ENCODE measurements at regions not wholly inside any gene's neighbourhood (a gene's known extent, or its start where the extent isn't known, plus 50 kb on each side); places are given as distances from the start of the nearest gene placed in this dataset.

DNA sequence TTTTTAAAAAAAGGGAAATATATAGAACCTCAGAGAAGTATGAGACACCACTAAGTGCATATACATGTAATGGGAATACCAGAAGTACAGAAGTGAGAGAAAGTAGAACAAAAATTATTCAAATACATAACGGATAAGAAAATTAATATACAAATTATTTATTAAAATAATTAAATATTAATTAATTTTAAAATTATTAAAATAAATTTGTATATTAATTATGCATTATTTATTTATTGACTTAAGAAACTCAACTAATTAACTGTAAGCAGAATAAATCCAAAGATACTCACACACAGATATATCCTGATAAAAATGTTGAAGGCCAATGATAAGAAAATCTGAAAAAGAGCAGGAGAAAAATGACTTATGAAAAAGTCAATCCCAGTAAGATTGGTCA is 1333.5 kb upstream of the CELF2 start:
- 91 to 92% methylated on average over 1 of the region's 1 CpG for WGBS, 2 donors
- Histone ChIP-seq H3K36me3 (no peaks in the 10 kb centered on the region), H3K27me3 (no peaks in the 10 kb centered on the region), H3K9me3 (no peaks in the 10 kb centered on the region), H3K4me3 (replicated peaks in 1 of 3) (no peak overlapping the region), H3K4me1 (no peaks in the 10 kb centered on the region), H3K27ac (no peak overlapping the region)
- intact Hi-C loops (cut with DNase I) = no loop called here
- no peak for DNase-seq
- TF ChIP-seq, protein P1, sequence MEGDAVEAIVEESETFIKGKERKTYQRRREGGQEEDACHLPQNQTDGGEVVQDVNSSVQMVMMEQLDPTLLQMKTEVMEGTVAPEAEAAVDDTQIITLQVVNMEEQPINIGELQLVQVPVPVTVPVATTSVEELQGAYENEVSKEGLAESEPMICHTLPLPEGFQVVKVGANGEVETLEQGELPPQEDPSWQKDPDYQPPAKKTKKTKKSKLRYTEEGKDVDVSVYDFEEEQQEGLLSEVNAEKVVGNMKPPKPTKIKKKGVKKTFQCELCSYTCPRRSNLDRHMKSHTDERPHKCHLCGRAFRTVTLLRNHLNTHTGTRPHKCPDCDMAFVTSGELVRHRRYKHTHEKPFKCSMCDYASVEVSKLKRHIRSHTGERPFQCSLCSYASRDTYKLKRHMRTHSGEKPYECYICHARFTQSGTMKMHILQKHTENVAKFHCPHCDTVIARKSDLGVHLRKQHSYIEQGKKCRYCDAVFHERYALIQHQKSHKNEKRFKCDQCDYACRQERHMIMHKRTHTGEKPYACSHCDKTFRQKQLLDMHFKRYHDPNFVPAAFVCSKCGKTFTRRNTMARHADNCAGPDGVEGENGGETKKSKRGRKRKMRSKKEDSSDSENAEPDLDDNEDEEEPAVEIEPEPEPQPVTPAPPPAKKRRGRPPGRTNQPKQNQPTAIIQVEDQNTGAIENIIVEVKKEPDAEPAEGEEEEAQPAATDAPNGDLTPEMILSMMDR (IDR thresholded peaks at IDR 0.05) = no peak
- TF ChIP-seq POLR2A (IDR thresholded peaks at IDR 0.05) = no peak

DNA sequence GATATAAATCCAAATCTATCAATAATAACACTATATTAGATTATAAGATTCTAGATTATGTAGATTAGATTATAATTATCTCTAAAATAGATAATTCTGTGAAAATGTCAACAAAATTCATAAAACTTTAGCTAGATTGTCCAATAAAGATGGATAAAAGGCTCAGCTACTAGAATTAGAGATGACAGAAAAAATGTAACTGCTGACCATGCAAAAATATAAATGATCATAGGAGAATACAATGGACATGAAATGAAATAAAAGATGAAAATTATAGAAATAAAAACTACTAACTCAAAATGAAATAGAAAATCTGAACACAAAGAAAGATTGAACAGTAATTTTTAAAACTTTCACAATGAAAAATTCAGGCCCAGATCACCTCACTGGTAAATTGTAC is 1332.1 kb upstream of the CELF2 start:
- Histone ChIP-seq H3K36me3 (no peaks in the 10 kb centered on the region), H3K4me1 (no peaks in the 10 kb centered on the region), H3K4me3 (replicated peaks in 1 of 3) (no peak overlapping the region), H3K27me3 (no peaks in the 10 kb centered on the region), H3K9me3 (no peaks in the 10 kb centered on the region), H3K27ac (no peak overlapping the region)
- intact Hi-C loops (cut with DNase I) = no loop called here
- no peak for DNase-seq
- TF ChIP-seq, protein P1 (IDR thresholded peaks at IDR 0.05) = no peak
- TF ChIP-seq POLR2A (IDR thresholded peaks at IDR 0.05) = no peak

DNA sequence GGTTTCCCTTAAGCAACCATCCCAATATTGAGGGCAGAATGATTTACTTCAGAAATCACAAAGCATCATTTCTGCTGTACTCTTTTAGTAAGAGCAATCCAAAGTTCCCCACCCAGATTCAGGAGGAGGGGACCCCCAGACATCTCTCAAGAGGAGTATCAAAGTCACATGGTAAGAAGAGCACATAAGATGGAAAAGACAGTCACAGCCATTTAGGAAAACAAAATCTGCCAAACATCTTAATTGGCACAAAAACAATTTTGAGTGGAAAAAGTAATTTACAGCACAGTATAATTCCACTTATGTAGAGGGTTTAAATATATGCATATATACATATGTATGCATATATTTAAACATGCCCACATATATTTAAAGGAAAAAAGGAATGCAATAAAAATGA is 1329.0 kb upstream of the CELF2 start:
- H3K4me1 ChIP-seq = no peaks in the 10 kb centered on the region
- TF ChIP-seq, protein P1 (IDR thresholded peaks at IDR 0.05) = no peak
- no peak for TF ChIP-seq POLR2A (IDR thresholded peaks at IDR 0.05)
- no peak overlapping the region for H3K27ac ChIP-seq
- H3K4me3 ChIP-seq (replicated peaks in 1 of 3) = no peak overlapping the region
- intact Hi-C loops (cut with DNase I) = no loop called here
- H3K9me3 ChIP-seq = no peaks in the 10 kb centered on the region
- H3K36me3 ChIP-seq = no peaks in the 10 kb centered on the region
- DNase-seq = no peak
- no peaks in the 10 kb centered on the region for H3K27me3 ChIP-seq

DNA sequence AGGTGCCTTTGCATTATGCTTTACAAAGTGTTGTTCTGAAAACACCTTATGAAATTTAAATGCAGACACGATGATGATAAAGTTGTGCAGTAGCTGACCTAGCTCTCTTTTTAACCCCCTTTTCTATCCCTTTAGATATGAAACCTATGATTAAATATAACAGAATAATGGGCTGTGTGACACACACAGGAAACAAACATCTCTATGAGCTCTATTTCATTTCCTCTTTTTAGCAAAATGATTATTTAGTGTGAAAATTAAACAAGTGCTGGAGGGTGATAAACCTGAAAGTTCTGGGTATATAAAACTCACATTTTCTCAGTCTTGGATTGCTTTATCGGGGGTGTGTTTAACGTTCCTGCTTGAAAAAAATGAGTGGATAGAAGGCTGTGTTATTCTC is 1310.5 kb upstream of the CELF2 start:
- intact Hi-C loops (cut with DNase I) = no loop called here

DNA sequence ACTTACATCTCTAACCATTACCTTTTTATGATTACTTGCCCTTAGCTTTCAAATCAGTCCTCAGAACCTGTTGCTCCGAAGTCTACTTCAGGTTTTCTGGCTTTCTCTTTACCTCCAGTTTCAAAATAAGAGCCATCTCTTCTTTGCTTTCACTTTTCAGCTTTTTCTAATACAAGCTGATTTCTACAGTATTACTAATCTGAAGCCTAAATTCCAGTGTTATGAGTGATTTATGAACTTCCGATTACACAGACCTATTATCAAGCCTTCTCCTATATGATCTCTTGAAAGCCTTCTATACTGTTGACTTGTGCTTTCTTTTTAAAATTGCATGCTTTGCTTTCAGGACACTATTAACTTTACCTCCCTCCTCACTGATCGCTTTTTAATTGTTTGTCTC is 1307.8 kb upstream of the CELF2 start:
- Histone ChIP-seq H3K4me1 (no peaks in the 10 kb centered on the region), H3K9me3 (no peaks in the 10 kb centered on the region), H3K27me3 (no peaks in the 10 kb centered on the region), H3K36me3 (no peaks in the 10 kb centered on the region), H3K27ac (no peak overlapping the region), H3K4me3 (replicated peaks in 1 of 3) (no peak overlapping the region)
- WGBS, 2 donors = 81 to 86% methylated on average over 3 of the region's 3 CpGs
- DNase-seq = no peak
- intact Hi-C loops (cut with DNase I) = no loop called here
- TF ChIP-seq, protein P1 (IDR thresholded peaks at IDR 0.05) = no peak
- TF ChIP-seq POLR2A (IDR thresholded peaks at IDR 0.05) = no peak

More for the DNA sequence above, 1310.5 kb upstream of the CELF2 start:
- Histone ChIP-seq H3K36me3 (no peaks in the 10 kb centered on the region), H3K9me3 (no peaks in the 10 kb centered on the region), H3K4me3 (replicated peaks in 1 of 3) (no peak overlapping the region), H3K27ac (no peak overlapping the region), H3K27me3 (no peaks in the 10 kb centered on the region), H3K4me1 (no peaks in the 10 kb centered on the region)
- no peak for DNase-seq
- whole genome bisulfite sequencing, 2 donors = 77 to 84% methylated on average over 3 of the region's 3 CpGs
- TF ChIP-seq, protein P1 (IDR thresholded peaks at IDR 0.05) = no peak
- no peak for TF ChIP-seq POLR2A (IDR thresholded peaks at IDR 0.05)

All from thyroid gland (tissue), 4 donors.